Upper lobe of left lung (tissue), 4 donors: ENCODE measurements at regions not wholly inside any gene's neighbourhood (a gene's known extent, or its start where the extent isn't known, plus 50 kb on each side); places are given as distances from the start of the nearest gene placed in this dataset.

Experiments
- EP300 ChIP-seq, 4 donors: sonication (generic); formaldehyde crosslinking; IDR thresholded peaks; one replicate each; pipeline ENCODE4 v1.5.1; 2017; ENCODE audit warnings: antibody characterized with exemption in 4 of 4, control low read depth in 2 of 4
- POLR2AphosphoS5 ChIP-seq, 2 donors: sonication (generic); formaldehyde crosslinking; IDR thresholded peaks; one replicate each; pipeline ENCODE4 v1.5.1; 2017; ENCODE audit warnings: antibody characterized with exemption in 2 of 2
- TF ChIP-seq, protein P1 (sequence below), 6 experiments: fragments of 450-650 bp in 4 of 6; fragments of 200-600 bp in 2 of 6; sonication (generic) in 2 of 6; IDR thresholded peaks; one replicate each; pipeline ENCODE4 v1.5.1; 2016 to 2019; ENCODE audit warnings: antibody characterized with exemption in 6 of 6

DNA sequence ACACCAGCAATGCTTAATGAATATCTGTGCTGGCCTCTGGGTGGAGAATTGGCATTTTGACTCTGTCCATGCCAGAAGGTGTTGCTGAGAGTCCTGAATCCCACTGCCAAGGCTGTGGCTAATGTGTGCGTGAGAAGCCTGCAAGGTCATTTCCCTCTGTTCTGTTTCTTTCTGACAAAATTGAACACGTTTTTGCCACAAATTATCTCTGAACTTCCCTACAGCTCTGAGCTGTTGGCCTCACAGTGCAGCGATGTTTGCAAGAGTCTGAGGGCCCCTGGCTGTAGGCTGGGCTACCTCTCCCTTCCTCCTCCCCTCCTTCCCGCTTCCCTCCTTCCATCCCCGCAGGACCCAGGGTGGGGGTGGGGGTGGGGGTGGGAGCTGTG lies 154.1 kb upstream of the HS6ST1 start:
- TF ChIP-seq, protein P1, sequence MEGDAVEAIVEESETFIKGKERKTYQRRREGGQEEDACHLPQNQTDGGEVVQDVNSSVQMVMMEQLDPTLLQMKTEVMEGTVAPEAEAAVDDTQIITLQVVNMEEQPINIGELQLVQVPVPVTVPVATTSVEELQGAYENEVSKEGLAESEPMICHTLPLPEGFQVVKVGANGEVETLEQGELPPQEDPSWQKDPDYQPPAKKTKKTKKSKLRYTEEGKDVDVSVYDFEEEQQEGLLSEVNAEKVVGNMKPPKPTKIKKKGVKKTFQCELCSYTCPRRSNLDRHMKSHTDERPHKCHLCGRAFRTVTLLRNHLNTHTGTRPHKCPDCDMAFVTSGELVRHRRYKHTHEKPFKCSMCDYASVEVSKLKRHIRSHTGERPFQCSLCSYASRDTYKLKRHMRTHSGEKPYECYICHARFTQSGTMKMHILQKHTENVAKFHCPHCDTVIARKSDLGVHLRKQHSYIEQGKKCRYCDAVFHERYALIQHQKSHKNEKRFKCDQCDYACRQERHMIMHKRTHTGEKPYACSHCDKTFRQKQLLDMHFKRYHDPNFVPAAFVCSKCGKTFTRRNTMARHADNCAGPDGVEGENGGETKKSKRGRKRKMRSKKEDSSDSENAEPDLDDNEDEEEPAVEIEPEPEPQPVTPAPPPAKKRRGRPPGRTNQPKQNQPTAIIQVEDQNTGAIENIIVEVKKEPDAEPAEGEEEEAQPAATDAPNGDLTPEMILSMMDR (IDR thresholded peaks at IDR 0.05), result no peak
- no peak for TF ChIP-seq EP300 (IDR thresholded peaks at IDR 0.05)
- no peak for TF ChIP-seq POLR2AphosphoS5 (IDR thresholded peaks at IDR 0.05)
